GM18870 (cell line): ENCODE measurements at regions not wholly inside any gene's neighbourhood (a gene's known extent, or its start where the extent isn't known, plus 50 kb on each side); places are given as distances from the start of the nearest gene placed in this dataset.
"Not testable (repeated sequence)": the region's sequence is repeated elsewhere in the genome, so short reads cannot be mapped to it uniquely, and the experiment has no call there.

Source experiments
- ATAC-seq: cut with Tn5 transposase; IDR thresholded peaks from one replicate; pipeline ENCODE4 v1.9.1; 2021; ENCODE audit warnings: moderate library complexity; ENCODE audit not compliant: unreplicated experiment

- ATAC-seq = no peak
These were observed 55.2 kb downstream of the RPL22L1 start for GRCh38 chr3:170814822-170815221.

GRCh38 chr3:170813266-170813665 lies 56.7 kb downstream of the RPL22L1 start:
- ATAC-seq = no peak

GRCh38 chr3:170811928-170812591 lies 57.9 kb downstream of the RPL22L1 start:
- ATAC-seq = peak; percentile 58

- no peak for ATAC-seq
These were observed 58.5 kb downstream of the RPL22L1 start for GRCh38 chr3:170811515-170811914.

GRCh38 chr3:170809975-170810357 lies 60.0 kb downstream of the RPL22L1 start:
- no peak for ATAC-seq

- ATAC-seq = no peak
These were observed 60.7 kb downstream of the RPL22L1 start for GRCh38 chr3:170809007-170809974.

GRCh38 chr3:170808041-170808440 lies 62.0 kb downstream of the RPL22L1 start:
- no peak for ATAC-seq

- no peak for ATAC-seq
These were observed 63.3 kb downstream of the RPL22L1 start for GRCh38 chr3:170806676-170807075.

- ATAC-seq = no peak
These were observed 63.9 kb downstream of the RPL22L1 start for GRCh38 chr3:170806141-170806540.

GRCh38 chr3:170805296-170805695 lies 64.7 kb downstream of the RPL22L1 start:
- ATAC-seq = not testable (repeated sequence)

GRCh38 chr3:170804634-170805033 lies 65.4 kb downstream of the RPL22L1 start:
- not testable (repeated sequence) for ATAC-seq

- ATAC-seq = no peak
These were observed 65.9 kb downstream of the RPL22L1 start for GRCh38 chr3:170804078-170804477.

- no peak for ATAC-seq
These were observed 67.5 kb downstream of the RPL22L1 start for GRCh38 chr3:170802164-170803151.

- ATAC-seq = no peak
These were observed 68.4 kb downstream of the RPL22L1 start for GRCh38 chr3:170801597-170801996.

GRCh38 chr3:170800275-170800674 lies 69.7 kb downstream of the RPL22L1 start:
- not testable (repeated sequence) for ATAC-seq

- no peak for ATAC-seq
These were observed 71.0 kb downstream of the RPL22L1 start for GRCh38 chr3:170799009-170799408.

- ATAC-seq = no peak
These were observed 72.3 kb downstream of the RPL22L1 start for GRCh38 chr3:170797685-170798084.

- no peak for ATAC-seq
These were observed 77.5 kb downstream of the RPL22L1 start for GRCh38 chr3:170792471-170792870.

- no peak for ATAC-seq
These were observed 79.3 kb downstream of the RPL22L1 start for GRCh38 chr3:170790647-170791046.

- ATAC-seq = no peak
These were observed 82.5 kb downstream of the RPL22L1 start for GRCh38 chr3:170787464-170787863.

- no peak for ATAC-seq
These were observed 84.5 kb downstream of the RPL22L1 start for GRCh38 chr3:170785454-170785853.
